DND-41 (cell line): ENCODE measurements at regions not wholly inside any gene's neighbourhood (a gene's known extent, or its start where the extent isn't known, plus 50 kb on each side); places are given as distances from the start of the nearest gene placed in this dataset.

Source experiments
- ATAC-seq: fragments of 200-7000 bp; cut with Tn5 transposase; 3 replicates; pipeline ENCODE4 v1.9.1; 2021; ENCODE audit warnings: low read depth; ENCODE audit not compliant: insufficient read depth
- DNase-seq: peaks from one replicate; pipeline ENCODE4 v3.0.0-alpha.2; 2020
- H2AFZ ChIP-seq: 2 replicates; pipeline ENCODE4 v1.6.0; 2012; ENCODE audit warnings: low read depth, low read length
- H3K27ac ChIP-seq: 2 replicates; pipeline ENCODE4 v1.5.1; 2012; ENCODE audit warnings: low read length, inconsistent platforms
- H3K27me3 ChIP-seq: fragments of 200-600 bp; sonication (generic); 2 replicates; pipeline ENCODE4 v1.6.0; 2012; ENCODE audit warnings: low read length, mild to moderate bottlenecking, inconsistent platforms; ENCODE audit not compliant: insufficient read depth, poor library complexity
- H3K36me3 ChIP-seq: 2 replicates; pipeline ENCODE4 v1.5.1; 2012; ENCODE audit warnings: low read length, inconsistent platforms; ENCODE audit not compliant: insufficient read depth
- H3K4me1 ChIP-seq: 2 replicates; pipeline ENCODE4 v1.5.1; 2012; ENCODE audit warnings: mild to moderate bottlenecking, low read length; ENCODE audit not compliant: insufficient read depth
- H3K4me2 ChIP-seq: 2 replicates; pipeline ENCODE4 v1.6.0; 2012; ENCODE audit warnings: mild to moderate bottlenecking, moderate library complexity, low read length, inconsistent platforms; ENCODE audit not compliant: insufficient read depth
- H3K4me3 ChIP-seq, 2 experiments: fragments of 200-600 bp in 1 of 2; shearing (Covaris generic) in 1 of 2; 2 replicates each; pipeline ENCODE4 v1.5.1; 2012 to 2016; ENCODE audit warnings: inconsistent platforms in 2 of 2, low read length in 2 of 2, mild to moderate bottlenecking in 2 of 2, low read depth in 1 of 2, moderate library complexity in 1 of 2
- H3K79me2 ChIP-seq: 2 replicates; pipeline ENCODE4 v1.6.0; 2012; ENCODE audit warnings: low read length, inconsistent platforms; ENCODE audit not compliant: insufficient read depth
- H3K9ac ChIP-seq: 2 replicates; pipeline ENCODE4 v1.6.0; 2012; ENCODE audit warnings: low read depth, mild to moderate bottlenecking, inconsistent platforms, low read length, moderate library complexity
- H3K9me3 ChIP-seq: 2 replicates; pipeline ENCODE4 v1.5.1; 2012; ENCODE audit warnings: low read length, moderate library complexity, mild to moderate bottlenecking, inconsistent platforms; ENCODE audit not compliant: insufficient read depth, severe bottlenecking
- H4K20me1 ChIP-seq: 2 replicates; pipeline ENCODE4 v1.6.0; 2012; ENCODE audit warnings: low read length; ENCODE audit not compliant: insufficient read depth
- CTCF ChIP-seq: IDR thresholded peaks from 2 replicates; pipeline ENCODE4 v1.5.1; 2012; ENCODE audit warnings: borderline replicate concordance, low read length, moderate library complexity, mild to moderate bottlenecking; ENCODE audit not compliant: poor library complexity, severe bottlenecking; ENCODE audit errors: extremely low read depth
- EZH2 ChIP-seq: IDR thresholded peaks from 3 replicates; pipeline ENCODE4 v1.6.1; 2012; ENCODE audit warnings: borderline replicate concordance, low read depth, mild to moderate bottlenecking, moderate library complexity, low read length, inconsistent platforms; ENCODE audit not compliant: severe bottlenecking

DNA sequence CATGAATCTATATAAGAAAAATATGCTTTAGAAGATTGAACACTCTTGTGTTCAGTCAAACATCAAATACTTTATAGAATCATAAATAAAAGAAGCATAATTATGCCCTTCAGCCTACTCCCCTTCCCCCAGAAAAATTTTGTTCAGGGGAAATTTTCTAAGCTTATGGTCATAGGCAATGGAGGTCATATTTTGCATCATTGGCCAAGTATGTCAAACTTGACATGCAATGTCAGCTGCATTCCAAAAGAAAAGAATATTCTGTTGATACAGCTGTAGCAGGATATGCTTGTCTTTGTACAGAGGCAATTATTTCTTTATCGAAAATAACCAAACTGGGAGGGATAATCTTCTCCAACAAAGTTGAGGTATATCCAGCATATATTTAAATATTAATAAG is 328.2 kb downstream of the ZIC1 start:
- no peak overlapping the region for H3K27ac ChIP-seq
- H3K79me2 ChIP-seq = no peaks in the 10 kb centered on the region
- no peak overlapping the region for H3K9ac ChIP-seq
- no peak overlapping the region for H3K4me2 ChIP-seq
- H3K36me3 ChIP-seq = no peaks in the 10 kb centered on the region
- H3K9me3 ChIP-seq = no peaks in the 10 kb centered on the region
- no peaks in the 10 kb centered on the region for H3K4me1 ChIP-seq
- TF ChIP-seq CTCF (no peak), EZH2 (no peak)
- no peak overlapping the region for H2AFZ ChIP-seq
- ATAC-seq (no peak), DNase-seq (no peak)
- no peaks in the 10 kb centered on the region for H3K27me3 ChIP-seq
- H3K4me3 ChIP-seq = no peak overlapping the region
- H4K20me1 ChIP-seq = no peaks in the 10 kb centered on the region

DNA sequence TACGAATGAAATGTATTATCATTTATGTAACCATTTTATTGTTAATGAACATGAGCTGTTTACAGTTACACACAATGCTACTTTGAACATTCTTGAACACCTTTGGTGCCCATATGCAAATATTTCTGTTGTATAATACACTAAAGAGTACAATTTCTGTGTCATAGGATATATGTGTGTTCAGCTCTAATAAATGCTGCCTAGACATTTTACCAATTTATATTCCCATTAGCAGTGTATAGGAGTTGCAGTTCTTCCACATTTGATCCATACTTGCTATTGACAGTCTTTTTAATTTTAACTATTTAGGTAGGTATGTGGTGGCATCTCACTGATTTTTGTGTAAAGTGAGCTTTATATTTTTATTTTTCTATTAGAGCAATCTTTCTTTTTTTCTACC is 331.8 kb downstream of the ZIC1 start:
- no peak for DNase-seq
- no peak overlapping the region for H2AFZ ChIP-seq
- no peaks in the 10 kb centered on the region for H3K27me3 ChIP-seq
- H3K4me1 ChIP-seq = no peaks in the 10 kb centered on the region
- no peaks in the 10 kb centered on the region for H3K79me2 ChIP-seq
- H3K9me3 ChIP-seq = no peaks in the 10 kb centered on the region
- no peaks in the 10 kb centered on the region for H4K20me1 ChIP-seq
- no peak overlapping the region for H3K4me3 ChIP-seq
- H3K27ac ChIP-seq = no peak overlapping the region
- H3K36me3 ChIP-seq = no peaks in the 10 kb centered on the region
- no peak overlapping the region for H3K4me2 ChIP-seq
- H3K9ac ChIP-seq = no peak overlapping the region
- no peak for ATAC-seq
- no peak for TF ChIP-seq EZH2
- no peak for TF ChIP-seq CTCF

DNA sequence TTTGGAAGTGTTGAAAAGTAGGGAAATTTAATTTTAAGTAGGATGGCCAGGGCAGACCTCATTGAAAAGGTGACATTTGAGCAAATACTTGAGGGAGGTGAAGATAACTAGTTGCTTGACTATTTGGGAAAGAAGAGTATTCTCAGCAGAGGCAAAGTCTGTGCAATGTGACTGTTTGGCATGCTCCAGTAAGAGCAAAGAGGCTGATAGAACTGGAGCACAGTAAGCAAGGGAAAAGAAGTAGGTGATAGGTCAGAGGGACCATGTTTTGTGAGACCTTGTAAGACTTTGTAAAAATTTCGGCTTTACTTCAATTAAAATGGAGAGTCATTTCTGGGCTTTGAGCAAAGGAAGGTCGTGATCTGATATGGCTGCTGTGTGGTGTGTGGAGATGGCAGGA is 335.8 kb downstream of the ZIC1 start:
- Histone ChIP-seq H3K9ac (no peak overlapping the region), H2AFZ (no peak overlapping the region), H3K79me2 (no peaks in the 10 kb centered on the region), H4K20me1 (no peaks in the 10 kb centered on the region), H3K27me3 (no peaks in the 10 kb centered on the region), H3K4me3 (no peak overlapping the region), H3K9me3 (no peaks in the 10 kb centered on the region), H3K36me3 (no peaks in the 10 kb centered on the region), H3K27ac (no peak overlapping the region), H3K4me2 (no peak overlapping the region), H3K4me1 (no peaks in the 10 kb centered on the region)
- no peak for TF ChIP-seq CTCF
- no peak for ATAC-seq
- DNase-seq = no peak

- H3K36me3 ChIP-seq = no peaks in the 10 kb centered on the region
Measured at GRCh38 chr3:147755310-147755709, 346.1 kb downstream of the ZIC1 start.

More at GRCh38 chr3:147755310-147755709, 346.1 kb downstream of the ZIC1 start:
- Histone ChIP-seq H3K9ac (no peak overlapping the region), H3K27ac (no peak overlapping the region), H3K4me1 (no peaks in the 10 kb centered on the region), H3K9me3 (peaks cover 2% of the 10 kb centered on the region), H3K79me2 (no peaks in the 10 kb centered on the region), H3K4me2 (no peak overlapping the region), H2AFZ (no peak overlapping the region), H4K20me1 (no peaks in the 10 kb centered on the region), H3K27me3 (no peaks in the 10 kb centered on the region), H3K4me3 (no peak overlapping the region)
- ATAC-seq (no peak), DNase-seq (no peak)
- TF ChIP-seq CTCF (no peak), EZH2 (no peak)
